T follicular helper cell (primary cell): ENCODE measurements at regions not wholly inside any gene's neighbourhood (a gene's known extent, or its start where the extent isn't known, plus 50 kb on each side); places are given as distances from the start of the nearest gene placed in this dataset.

Experiments
- DNase-seq: peaks from one replicate; pipeline ENCODE4 v3.0.0-alpha.2; 2020; ENCODE audit warnings: low read depth

DNA sequence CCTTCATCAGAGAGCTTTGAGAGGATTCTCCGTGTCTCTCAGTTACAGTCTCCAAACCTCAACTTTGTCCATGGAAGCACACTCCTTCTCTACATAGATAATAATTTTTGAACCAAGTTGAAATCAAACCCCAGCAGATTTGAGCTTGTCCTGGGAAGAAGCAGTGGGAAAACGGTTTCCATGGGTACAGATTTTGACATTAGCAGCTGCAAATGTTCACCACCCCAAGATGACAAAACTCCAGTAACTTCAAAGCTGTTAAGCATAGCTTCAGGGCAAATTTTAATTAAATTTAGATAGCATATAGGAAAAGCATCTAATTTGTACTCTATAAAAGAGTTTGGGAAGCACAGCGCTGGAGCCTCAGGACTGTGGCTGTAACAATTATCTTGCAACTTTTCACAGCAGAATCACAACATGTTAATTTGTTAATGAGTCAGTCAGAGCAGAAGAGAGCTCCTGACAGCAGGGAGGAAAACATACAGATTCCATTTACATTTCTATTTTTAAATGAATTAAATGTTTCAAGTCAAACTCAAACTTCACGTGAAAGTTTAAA lies 240.7 kb downstream of the BMP7 start:
- no peak for DNase-seq

DNA sequence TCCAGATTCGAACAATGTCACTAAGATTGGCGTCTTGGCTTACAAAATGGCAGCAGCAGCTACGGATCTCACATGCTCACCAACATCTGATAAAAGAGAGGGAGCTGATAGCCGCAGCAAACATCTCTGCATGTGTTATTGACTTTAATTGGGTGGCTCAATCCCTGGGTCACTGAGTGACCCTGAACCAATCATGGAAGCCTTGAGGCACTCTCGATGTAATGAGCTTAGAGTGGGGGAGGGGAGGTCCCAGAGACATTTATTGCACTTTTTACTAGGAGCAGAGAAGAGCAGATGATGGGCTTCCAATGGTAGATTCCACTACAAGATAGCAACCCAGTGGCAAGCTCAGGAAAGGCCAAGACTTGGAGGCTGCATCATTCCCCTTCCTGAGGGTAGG lies 238.7 kb downstream of the BMP7 start:
- DNase-seq, result no peak

DNA sequence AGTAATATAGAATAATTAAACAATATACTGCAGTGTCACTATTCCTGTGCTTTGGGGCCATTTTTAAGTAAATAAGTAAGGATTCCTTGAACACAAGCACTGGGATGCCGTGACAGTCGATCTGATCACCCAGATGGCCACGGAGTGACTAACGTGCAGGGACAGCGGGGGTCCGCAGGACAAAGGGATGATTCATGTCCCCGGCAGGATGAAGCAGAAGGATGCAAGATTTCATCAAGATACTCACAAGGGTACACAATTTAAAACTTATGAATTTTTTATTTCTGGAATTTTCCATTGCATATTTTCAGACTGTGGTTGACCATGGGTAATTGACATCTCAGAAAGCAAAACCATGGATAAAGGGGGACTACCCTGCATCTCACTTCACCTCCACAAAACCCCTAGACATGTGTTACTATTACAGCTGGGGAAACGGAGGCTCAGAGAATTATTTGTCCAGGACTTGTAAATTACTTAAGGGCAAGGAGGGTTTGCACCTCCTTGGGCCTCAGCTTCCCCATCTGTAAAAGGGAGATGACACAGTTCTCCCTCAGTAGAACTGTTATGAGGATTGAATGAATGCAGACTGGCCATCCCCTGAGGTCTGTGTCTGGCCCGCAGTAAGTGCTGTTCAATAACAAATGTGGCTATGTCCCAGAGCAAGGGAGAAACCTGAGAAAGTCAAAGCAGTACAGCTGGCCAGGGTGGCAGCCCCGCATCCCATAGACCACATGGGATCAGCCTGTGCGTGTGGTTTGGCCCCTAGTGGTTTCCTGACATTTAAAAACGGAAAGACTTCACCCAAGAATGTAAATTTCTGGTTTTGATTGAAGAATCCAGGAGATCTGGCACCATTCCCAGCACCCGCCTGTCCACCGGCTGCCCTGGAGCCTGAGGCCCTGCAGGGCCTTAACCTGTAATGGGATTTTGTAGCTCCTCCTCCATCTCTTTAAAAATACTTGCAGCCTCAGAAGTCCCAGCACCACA lies 235.5 kb downstream of the BMP7 start:
- no peak for DNase-seq

- no peak for DNase-seq
Observed at GRCh38 chr20:57031867-57032355, 234.5 kb downstream of the BMP7 start.

GRCh38 chr20:57032847-57033246 lies 233.6 kb downstream of the BMP7 start:
- no peak for DNase-seq

DNA sequence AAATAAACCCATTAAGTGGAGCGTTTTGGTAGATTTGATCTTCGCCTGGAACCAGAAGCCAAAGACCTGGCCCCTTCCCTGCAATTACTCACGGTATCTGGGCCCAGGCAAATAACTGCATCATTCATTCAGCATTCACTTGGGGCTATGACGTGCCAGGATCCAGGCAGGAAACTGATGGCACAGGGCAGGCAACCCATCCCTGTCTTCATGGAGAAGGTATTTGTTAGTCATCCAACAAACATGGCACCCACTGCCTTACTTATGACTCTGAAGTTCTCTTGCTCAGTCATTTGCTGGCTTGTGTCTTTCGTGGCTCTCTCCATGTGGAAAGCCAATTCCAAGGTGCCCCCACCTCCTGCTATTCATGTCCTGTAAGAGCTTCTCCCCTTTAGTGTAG lies 232.4 kb downstream of the BMP7 start:
- DNase-seq, result no peak

GRCh38 chr20:57037689-57038088 lies 228.8 kb downstream of the BMP7 start:
- DNase-seq, result no peak

GRCh38 chr20:57038608-57039440 lies 227.6 kb downstream of the BMP7 start:
- DNase-seq, result no peak

- no peak for DNase-seq
Observed at GRCh38 chr20:57040466-57040865, 226.0 kb downstream of the BMP7 start.

DNA sequence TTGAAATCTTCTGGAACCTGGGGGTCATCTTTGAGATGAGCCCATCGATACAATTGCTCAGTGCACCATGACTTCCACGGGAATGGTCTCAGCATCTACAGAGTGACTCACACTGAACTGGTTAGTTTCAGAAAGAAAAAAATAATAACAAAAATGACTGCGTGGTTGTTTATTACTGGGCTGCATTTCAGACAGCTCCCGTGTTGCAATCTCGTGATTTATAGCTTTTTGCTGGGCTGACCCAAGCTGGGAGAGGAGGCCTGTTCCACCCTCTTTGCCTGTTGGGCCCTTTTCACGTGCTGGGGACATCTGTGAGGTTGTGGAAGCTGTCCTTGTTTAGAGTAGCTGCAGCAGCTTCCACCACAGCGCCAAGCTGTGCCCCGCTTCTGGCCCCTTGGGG lies 225.5 kb downstream of the BMP7 start:
- no peak for DNase-seq

- DNase-seq, result no peak
Observed at GRCh38 chr20:57043091-57043490, 223.3 kb downstream of the BMP7 start.

DNA sequence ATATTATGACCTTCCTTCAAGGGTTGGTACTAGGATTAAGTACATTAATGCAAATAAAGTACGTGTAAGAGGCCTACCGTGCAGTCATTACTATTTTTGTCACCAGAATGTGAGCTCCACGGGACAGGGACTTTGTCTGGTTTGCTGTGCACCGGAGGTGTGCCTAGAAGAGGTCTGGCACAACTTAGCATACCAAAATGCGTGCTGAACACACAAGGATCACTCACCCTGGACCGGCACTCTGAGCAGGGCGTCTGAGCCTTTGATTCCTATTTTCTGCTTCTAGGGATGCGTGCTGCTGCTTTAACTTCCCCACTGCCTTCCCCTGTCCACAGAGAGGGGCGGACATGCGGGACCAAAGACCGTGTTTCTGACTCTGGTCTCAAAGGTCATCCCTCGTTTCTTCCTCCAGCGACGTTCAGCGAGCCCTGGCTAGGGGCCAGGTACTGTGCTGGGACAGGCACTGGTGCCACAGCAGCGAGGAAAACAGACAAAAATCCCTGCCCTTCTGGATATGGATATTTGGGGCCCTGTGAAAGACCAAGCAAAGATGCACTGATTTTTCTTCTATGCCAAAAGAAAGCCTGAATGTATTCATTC lies 222.7 kb downstream of the BMP7 start:
- no peak for DNase-seq

DNA sequence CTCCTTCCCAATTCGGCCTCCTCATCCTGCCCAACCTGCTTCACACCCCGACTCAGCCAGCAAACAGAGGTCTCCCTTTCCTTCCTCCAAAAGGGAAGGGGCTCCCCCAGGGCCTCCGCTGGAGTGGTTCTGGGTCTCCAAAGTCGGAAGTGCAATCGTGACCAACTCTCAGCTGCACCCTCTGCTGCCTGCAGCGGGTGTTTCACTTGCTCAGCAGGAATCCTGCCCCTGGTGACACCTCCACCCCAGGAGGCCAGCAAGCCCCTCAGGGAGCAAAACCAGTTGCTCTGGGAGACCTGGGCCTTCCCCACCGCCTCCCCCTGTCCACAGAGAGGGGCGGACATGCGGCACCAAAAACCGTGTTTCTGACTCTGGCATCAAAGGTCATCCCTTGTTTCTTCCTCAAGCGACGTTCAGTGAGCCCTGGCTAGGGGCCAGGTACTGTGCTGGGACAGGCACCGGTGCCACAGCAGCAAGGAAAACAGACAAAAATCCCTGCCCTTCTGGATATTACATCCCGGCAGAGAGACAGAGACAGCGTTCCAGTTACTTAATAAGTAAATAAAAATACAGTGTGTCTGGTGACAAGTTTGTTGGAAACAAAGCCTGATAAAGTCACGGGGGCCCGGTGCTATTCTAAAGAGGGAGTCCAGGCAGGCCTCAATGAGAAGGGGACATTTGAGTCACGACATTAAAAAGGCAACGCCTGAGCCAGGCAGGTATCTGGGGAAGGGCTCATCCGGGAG lies 219.0 kb downstream of the BMP7 start:
- DNase-seq, result no peak

GRCh38 chr20:57048027-57048869 lies 218.2 kb downstream of the BMP7 start:
- no peak for DNase-seq

- DNase-seq, result no peak
Observed at GRCh38 chr20:57049296-57049695, 217.1 kb downstream of the BMP7 start.

GRCh38 chr20:57051096-57051495 lies 215.3 kb downstream of the BMP7 start:
- DNase-seq, result no peak

DNA sequence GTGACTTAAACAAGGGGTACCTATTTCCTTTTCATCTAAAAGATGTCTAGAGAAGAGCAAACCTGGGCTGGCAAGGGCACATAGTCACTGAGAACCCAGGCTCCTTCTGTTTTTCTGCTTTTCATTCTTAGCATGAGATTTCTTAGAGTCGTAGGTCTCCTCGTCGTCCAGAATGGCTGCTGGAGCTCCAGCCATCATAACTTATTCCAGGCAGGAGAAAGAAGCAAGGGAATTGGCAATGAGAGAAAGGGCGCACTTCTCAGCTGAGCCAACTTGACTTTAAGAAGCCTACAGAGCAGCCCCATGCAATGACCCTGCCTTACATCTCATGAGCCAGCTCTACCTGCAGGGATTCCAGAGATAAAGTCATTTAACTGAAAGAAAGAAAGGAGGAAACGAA lies 213.4 kb downstream of the BMP7 start:
- no peak for DNase-seq

DNA sequence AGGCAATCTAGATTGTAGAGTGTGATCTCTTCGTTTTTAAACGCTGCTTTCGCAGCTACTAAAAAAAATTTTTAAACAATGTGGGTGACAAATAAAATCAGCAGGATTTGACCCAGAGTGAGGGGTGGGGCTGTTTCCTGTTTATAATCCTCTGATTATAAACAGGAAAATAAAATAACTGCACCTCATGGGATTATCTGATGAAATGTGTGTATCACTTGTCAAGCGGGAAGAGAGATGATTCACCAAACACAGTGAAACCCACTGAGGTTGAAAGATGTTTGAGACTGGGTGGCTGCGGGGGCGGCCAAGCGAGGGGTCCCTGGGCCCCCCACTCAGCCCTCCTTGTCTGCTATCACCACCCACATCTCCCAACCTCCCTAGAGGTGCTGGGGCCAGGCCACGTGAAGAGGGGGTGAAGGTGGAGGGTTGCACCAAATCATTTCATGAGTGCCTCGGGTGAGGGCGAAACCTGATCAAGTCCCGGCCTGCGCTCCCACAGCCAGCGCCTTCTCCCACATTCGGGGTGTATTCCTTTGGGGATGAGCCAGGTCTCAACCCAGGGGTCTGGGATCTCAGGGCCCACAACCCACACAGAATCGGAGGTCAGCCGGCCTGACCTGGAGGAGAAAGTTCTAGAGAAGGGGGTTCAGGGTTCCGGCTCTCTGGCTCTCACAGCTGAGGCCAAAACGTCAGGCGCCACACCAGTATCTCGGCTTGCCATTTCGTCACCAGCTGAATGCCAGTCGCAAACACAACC lies 212.5 kb downstream of the BMP7 start:
- DNase-seq, result no peak

- no peak for DNase-seq
Observed at GRCh38 chr20:57055345-57055744, 211.1 kb downstream of the BMP7 start.

DNA sequence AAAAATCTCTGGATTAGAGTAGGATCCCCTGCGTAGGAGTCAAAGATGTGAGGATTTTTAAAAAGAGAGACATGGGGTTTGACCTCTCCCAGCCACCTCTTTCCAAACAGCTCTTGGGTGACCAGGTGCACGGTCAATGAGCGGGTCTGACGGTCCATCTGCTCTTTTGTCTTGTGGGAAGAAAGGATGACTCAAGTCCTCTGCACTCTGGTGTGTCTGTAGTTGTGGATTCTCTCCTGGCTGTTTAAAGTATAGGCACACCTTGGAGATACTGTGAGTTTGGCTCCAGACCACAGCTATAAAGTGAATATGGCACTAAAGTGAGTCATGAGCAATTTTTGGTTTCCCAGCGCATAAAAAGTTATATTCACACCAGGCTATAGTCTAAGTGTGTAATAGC lies 209.8 kb downstream of the BMP7 start:
- no peak for DNase-seq
